Activated T-cell treated with anti-CD3 and anti-CD28 coated beads, Interleukin-2, amount 50 U/mL, for 72 hours (primary cell): ENCODE measurements at regions not wholly inside any gene's neighbourhood (a gene's known extent, or its start where the extent isn't known, plus 50 kb on each side); places are given as distances from the start of the nearest gene placed in this dataset.
"Not testable (repeated sequence)": the region's sequence is repeated elsewhere in the genome, so short reads cannot be mapped to it uniquely, and the experiment has no call there.

ENCODE experiments used
- ATAC-seq, 2 donors: fragments of 150-1000 bp; cut with Tn5 transposase; replicated peaks in 1 of 2; 2 replicates each; pipeline ENCODE4 v1.10.0; 2021; ENCODE audit warnings: moderate library complexity in 2 of 2, mild to moderate bottlenecking in 1 of 2
- DNase-seq, 2 donors: peaks; one replicate each; pipeline ENCODE4 v3.0.0; 2021 to 2022; ENCODE audit warnings: mixed read lengths in 1 of 2
- H3K27ac Mint-ChIP-seq: one replicate; pipeline ENCODE4 v1.8.0; 2022; ENCODE audit warnings: mild to moderate bottlenecking, moderate library complexity, mixed read lengths
- H3K27me3 Mint-ChIP-seq: one replicate; pipeline ENCODE4 v1.8.0; 2022; ENCODE audit warnings: low read depth, mixed read lengths
- H3K36me3 Mint-ChIP-seq, 2 donors: one replicate each; pipeline ENCODE4 v1.8.0; 2022; ENCODE audit warnings: mixed read lengths in 2 of 2, mild to moderate bottlenecking in 1 of 2; ENCODE audit not compliant: insufficient read depth in 2 of 2
- H3K4me1 Mint-ChIP-seq: one replicate; pipeline ENCODE4 v1.8.0; 2022; ENCODE audit warnings: low read depth, mixed read lengths
- H3K4me3 Mint-ChIP-seq, 2 donors: one replicate each; pipeline ENCODE4 v1.8.0; 2022; ENCODE audit warnings: mild to moderate bottlenecking in 2 of 2, mixed read lengths in 2 of 2, moderate library complexity in 2 of 2
- H3K9me3 Mint-ChIP-seq, 2 donors: one replicate each; pipeline ENCODE4 v1.8.0; 2022; ENCODE audit warnings: mixed read lengths in 2 of 2

GRCh38 chr13:21913010-21913409 lies 242.1 kb downstream of the FGF9 start:
- H3K4me1 Mint-ChIP-seq, result no peaks in the 10 kb centered on the region
- peaks cover 0 to 2% of the 10 kb centered on the region in 2 donors for H3K9me3 Mint-ChIP-seq
- H3K27ac Mint-ChIP-seq, result no peak overlapping the region
- ATAC-seq (peak in 1 of 2 donors; percentile 25), DNase-seq (peak; percentile 2 to 20)
- H3K36me3 Mint-ChIP-seq, result no peaks in the 10 kb centered on the region
- H3K27me3 Mint-ChIP-seq, result no peaks in the 10 kb centered on the region
- no peak overlapping the region for H3K4me3 Mint-ChIP-seq

DNA sequence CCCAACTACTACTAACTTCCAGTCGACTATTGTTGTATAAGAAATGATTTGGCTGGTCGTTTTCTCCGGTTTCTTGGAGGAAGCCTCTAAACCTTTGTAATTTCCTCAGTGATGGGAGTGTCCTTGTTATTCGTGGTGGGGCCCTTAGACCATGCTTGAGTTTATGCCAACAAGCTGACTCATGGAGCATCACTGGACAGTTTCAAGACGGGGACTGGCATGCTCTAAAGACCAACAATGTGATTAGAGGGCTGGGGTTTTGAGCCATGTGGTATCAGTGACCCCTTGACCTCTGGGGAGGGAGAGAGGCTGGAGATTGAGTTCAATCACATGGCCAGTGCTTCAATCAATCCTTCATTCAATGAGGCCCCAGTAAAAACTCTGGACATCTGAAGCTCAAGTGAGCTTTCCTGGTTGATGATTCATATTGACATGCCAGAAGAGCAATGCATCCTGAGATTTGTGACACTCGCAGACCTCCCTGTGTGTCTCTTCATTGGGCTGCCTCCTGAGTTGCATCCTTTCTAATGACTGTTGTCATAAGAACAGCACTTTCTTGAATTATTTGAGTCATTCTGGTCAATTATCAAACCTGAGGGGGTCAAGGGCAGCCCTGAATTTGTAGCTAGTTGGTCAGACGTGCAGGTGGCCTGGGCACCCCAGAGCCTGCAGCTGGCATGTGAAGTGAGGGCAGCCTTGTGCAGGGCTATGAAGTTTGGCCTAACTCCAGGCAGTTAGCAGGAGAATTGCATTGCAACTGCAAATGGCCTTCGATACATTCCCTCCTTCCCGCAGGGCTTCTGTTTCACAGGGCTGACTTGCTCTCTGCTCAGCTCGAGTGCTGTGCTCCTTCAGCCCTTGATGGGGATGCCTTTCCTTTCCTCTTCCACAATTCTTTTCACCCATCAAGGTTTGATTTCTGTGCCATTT lies 246.5 kb downstream of the FGF9 start:
- H3K27me3 Mint-ChIP-seq, result no peaks in the 10 kb centered on the region
- peaks cover 0 to 2% of the 10 kb centered on the region in 2 donors for H3K9me3 Mint-ChIP-seq
- H3K36me3 Mint-ChIP-seq, result no peaks in the 10 kb centered on the region
- H3K4me3 Mint-ChIP-seq, result no peak overlapping the region
- ATAC-seq, result no peak
- no peak overlapping the region for H3K27ac Mint-ChIP-seq
- DNase-seq, result no peak
- no peaks in the 10 kb centered on the region for H3K4me1 Mint-ChIP-seq

DNA sequence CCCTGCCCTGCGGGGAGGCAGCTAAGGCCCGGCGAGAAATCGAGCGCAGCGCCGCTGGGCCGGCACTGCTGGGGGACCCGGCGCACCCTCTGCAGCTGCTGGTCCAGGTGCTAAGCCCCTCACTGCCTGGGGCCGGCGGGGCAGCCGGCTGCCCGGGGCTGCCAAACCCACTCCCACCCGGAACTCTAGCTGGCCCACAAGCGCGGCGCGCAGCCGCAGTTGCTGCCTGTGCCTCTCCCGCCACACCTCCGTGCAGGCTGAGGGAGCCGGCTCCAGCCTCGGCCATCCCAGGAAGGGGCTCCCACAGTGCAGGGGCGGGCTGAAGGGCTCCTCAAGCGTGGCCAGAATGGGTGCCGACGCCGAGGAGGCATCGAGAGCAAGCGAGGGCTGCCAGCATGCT lies 249.9 kb downstream of the FGF9 start:
- ATAC-seq, H3K27me3 Mint-ChIP-seq, H3K4me3 Mint-ChIP-seq, H3K36me3 Mint-ChIP-seq, H3K9me3 Mint-ChIP-seq, H3K27ac Mint-ChIP-seq, H3K4me1 Mint-ChIP-seq, DNase-seq: not testable (repeated sequence)

DNA sequence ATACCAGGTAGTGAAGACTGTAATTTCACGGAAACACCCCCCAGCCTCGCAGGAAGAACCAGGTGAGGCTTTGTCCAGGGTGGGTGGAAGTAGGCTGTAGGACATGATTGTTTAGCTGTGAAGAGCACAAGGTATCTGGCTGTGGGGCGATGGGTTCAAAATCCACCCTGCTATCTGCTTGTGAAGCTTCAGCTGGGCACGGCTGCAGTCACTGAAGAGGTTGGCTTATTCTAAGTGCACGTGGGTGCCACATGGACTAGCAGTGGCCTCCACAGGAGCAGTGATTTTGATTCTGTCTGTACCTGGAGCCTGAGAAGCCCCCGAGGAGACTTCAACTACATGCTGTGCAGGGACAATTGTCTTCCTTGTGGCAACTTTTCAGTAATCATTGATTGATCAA lies 254.1 kb downstream of the FGF9 start:
- H3K27ac Mint-ChIP-seq, result no peak overlapping the region
- no peak for DNase-seq

DNA sequence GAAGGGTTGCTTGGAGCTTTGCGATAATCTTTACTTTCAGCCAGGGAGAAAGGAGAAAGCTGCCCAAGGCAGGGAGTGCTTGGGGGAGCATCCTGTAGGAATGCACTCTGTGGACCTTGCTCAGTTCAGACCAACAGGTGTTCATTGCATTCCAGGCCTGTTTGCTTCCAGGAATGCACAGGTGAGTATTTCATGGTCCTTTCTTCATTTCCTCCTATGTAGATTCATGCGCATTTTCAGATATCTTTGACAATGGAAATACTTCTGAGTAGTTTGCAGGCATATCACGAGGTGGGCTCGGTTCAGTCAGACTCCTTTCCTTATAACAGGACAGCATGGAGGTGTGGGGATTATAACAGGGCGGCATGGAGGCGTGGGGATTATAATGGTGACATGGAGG lies 254.8 kb downstream of the FGF9 start:
- Mint-ChIP-seq H3K27ac (no peak overlapping the region), H3K4me3 (no peak overlapping the region), H3K27me3 (no peaks in the 10 kb centered on the region), H3K36me3 (no peaks in the 10 kb centered on the region), H3K9me3 (peaks cover 0 to 1% of the 10 kb centered on the region in 2 donors), H3K4me1 (no peaks in the 10 kb centered on the region)
- DNase-seq, result no peak
- ATAC-seq, result no peak

More for the DNA sequence above, 254.1 kb downstream of the FGF9 start:
- H3K4me1 Mint-ChIP-seq, result no peaks in the 10 kb centered on the region
- no peak for ATAC-seq
- H3K4me3 Mint-ChIP-seq, result no peak overlapping the region
- peaks cover 0 to 1% of the 10 kb centered on the region in 2 donors for H3K9me3 Mint-ChIP-seq
- no peaks in the 10 kb centered on the region for H3K36me3 Mint-ChIP-seq
- H3K27me3 Mint-ChIP-seq, result no peaks in the 10 kb centered on the region

DNA sequence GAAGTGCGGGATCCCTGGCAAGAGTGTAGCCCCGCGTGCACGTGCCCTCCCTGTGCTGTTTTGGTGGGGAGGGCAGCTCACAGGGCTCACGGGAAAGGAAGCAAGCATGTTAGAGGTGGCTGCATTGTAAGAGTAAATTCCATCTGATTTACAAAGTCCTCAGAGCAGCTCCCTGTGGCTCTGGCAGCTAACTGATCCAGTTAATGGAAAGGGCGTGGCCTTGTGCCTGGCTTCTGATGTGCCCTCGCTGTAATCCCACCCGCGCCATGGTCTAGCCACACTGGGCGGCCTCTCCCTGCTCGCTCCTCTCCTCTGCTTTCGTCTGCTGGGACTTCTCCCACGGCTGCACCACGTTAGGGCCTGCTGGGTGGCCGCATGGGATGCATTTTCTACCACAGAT lies 258.5 kb downstream of the FGF9 start:
- ATAC-seq, result no peak
- no peaks in the 10 kb centered on the region for H3K27me3 Mint-ChIP-seq
- H3K4me1 Mint-ChIP-seq, result no peaks in the 10 kb centered on the region
- H3K36me3 Mint-ChIP-seq, result no peaks in the 10 kb centered on the region
- H3K9me3 Mint-ChIP-seq, result peaks cover 0 to 1% of the 10 kb centered on the region in 2 donors
- no peak overlapping the region for H3K27ac Mint-ChIP-seq
- no peak for DNase-seq
- H3K4me3 Mint-ChIP-seq, result no peak overlapping the region

DNA sequence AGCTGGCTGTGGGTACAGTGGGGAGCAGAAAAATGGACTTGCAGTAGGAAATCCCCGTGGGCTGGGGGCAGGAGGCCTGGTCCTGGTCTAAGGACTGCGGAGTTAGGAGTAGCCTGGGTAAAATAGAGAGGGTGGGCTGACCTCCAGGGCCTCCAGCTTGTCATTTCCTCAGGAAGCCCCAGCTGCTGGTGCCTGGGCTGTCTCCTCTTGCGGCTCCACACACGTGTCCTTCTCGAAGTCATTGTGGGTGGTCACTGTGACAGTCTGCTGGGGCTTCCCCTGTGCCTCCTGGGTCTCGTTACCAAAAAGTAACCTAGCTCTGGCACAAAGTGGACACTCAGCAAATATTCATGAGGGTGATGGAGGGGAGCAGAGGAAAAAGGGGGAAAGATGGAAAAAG lies 259.7 kb downstream of the FGF9 start:
- DNase-seq (no peak), ATAC-seq (no peak)
- Mint-ChIP-seq H3K4me3 (no peak overlapping the region), H3K9me3 (peaks cover 0 to 1% of the 10 kb centered on the region in 2 donors), H3K27me3 (no peaks in the 10 kb centered on the region), H3K27ac (no peak overlapping the region), H3K4me1 (no peaks in the 10 kb centered on the region), H3K36me3 (no peaks in the 10 kb centered on the region)

GRCh38 chr13:21932578-21932977 lies 261.7 kb downstream of the FGF9 start:
- Mint-ChIP-seq H3K4me3 (no peak overlapping the region), H3K36me3 (no peaks in the 10 kb centered on the region), H3K27ac (no peak overlapping the region), H3K27me3 (no peaks in the 10 kb centered on the region), H3K9me3 (peaks cover 0 to 1% of the 10 kb centered on the region in 2 donors), H3K4me1 (no peaks in the 10 kb centered on the region)
- ATAC-seq (no peak), DNase-seq (no peak)

DNA sequence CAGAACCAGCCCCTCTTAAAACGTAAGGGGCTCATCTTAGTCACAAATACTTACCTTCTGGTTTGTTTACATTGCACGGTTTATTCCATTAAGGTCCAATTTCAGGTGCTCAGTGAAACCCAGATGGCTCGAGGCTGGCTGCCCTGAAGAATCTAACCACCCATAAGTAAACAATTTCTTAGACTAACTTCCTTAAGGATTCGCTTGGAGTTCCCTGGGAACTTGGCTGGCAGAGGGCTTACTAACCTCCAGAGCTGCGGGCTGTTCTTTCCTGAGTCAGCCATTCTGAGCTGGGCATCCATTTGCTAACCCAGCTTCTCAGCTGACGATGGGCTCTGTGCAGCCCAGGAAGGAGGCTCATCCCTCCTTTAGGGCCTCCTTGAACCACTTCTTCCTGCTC lies 262.1 kb downstream of the FGF9 start:
- DNase-seq (no peak), ATAC-seq (no peak)
- H3K27me3 Mint-ChIP-seq, result no peaks in the 10 kb centered on the region
- peaks cover 0 to under 1% of the 10 kb centered on the region in 2 donors for H3K9me3 Mint-ChIP-seq
- no peak overlapping the region for H3K27ac Mint-ChIP-seq
- H3K4me3 Mint-ChIP-seq, result no peak overlapping the region
- no peaks in the 10 kb centered on the region for H3K4me1 Mint-ChIP-seq
- H3K36me3 Mint-ChIP-seq, result no peaks in the 10 kb centered on the region

GRCh38 chr13:21934284-21934683 lies 263.4 kb downstream of the FGF9 start:
- Mint-ChIP-seq H3K27me3 (no peaks in the 10 kb centered on the region), H3K4me3 (no peak overlapping the region)
- ATAC-seq, result no peak

DNA sequence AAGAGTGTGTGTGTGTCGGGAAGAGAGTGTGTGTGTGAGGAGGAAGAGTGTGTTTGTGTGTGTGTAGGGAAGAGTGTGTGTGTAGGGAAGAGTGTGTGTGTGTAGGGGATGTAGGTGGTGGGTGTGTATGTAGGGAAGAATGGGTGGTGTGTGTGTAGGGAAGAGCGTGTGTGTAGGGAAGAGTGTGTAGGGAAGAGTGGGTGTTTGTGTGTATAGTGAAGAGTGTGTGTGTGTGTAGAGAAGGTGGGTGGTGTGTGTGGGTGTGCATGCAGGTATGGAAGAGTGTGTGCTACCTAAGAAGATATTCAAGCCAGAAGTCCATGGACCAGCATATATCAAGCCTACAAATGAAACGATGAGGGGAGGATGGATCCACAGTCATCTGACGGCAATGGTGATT lies 265.8 kb downstream of the FGF9 start:
- Mint-ChIP-seq H3K9me3 (no peaks in the 10 kb centered on the region), H3K4me3 (no peak overlapping the region), H3K27ac (no peak overlapping the region), H3K36me3 (no peaks in the 10 kb centered on the region), H3K4me1 (no peaks in the 10 kb centered on the region), H3K27me3 (no peaks in the 10 kb centered on the region)
- DNase-seq (no peak), ATAC-seq (no peak)

More at GRCh38 chr13:21934284-21934683, 263.4 kb downstream of the FGF9 start:
- no peaks in the 10 kb centered on the region for H3K4me1 Mint-ChIP-seq
- DNase-seq, result no peak
- H3K36me3 Mint-ChIP-seq, result no peaks in the 10 kb centered on the region
- no peaks in the 10 kb centered on the region for H3K9me3 Mint-ChIP-seq
- no peak overlapping the region for H3K27ac Mint-ChIP-seq

GRCh38 chr13:21938168-21938567 lies 267.3 kb downstream of the FGF9 start:
- Mint-ChIP-seq H3K27me3 (no peaks in the 10 kb centered on the region), H3K9me3 (peaks cover 0 to 2% of the 10 kb centered on the region in 2 donors), H3K36me3 (peaks cover 0 to 4% of the 10 kb centered on the region in 2 donors), H3K4me1 (no peaks in the 10 kb centered on the region), H3K4me3 (no peak overlapping the region), H3K27ac (no peak overlapping the region)
- DNase-seq, result no peak
- no peak for ATAC-seq

DNA sequence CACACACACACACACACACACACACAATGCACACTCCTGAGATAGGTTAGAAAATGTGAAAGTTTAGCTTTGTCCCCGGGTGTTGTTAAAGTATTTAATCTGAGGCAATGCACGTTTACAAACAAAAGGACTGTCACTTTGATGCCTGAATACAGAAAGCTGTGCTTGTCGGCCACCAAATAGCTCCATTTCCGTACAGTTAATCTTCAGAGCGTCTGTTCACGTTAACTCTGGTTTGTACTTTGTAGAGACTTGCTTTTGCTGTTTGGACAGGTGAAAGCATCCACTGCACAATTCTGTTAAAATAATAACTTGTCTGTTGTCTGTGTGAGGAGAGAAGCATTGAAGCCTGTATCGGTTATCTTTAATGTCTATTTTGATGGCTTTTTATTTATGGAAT lies 267.8 kb downstream of the FGF9 start:
- Mint-ChIP-seq H3K27ac (no peak overlapping the region), H3K36me3 (peaks cover 0 to 5% of the 10 kb centered on the region in 2 donors), H3K9me3 (peaks cover 0 to 2% of the 10 kb centered on the region in 2 donors), H3K27me3 (no peaks in the 10 kb centered on the region), H3K4me3 (no peak overlapping the region), H3K4me1 (no peaks in the 10 kb centered on the region)
- DNase-seq, result no peak
- no peak for ATAC-seq

DNA sequence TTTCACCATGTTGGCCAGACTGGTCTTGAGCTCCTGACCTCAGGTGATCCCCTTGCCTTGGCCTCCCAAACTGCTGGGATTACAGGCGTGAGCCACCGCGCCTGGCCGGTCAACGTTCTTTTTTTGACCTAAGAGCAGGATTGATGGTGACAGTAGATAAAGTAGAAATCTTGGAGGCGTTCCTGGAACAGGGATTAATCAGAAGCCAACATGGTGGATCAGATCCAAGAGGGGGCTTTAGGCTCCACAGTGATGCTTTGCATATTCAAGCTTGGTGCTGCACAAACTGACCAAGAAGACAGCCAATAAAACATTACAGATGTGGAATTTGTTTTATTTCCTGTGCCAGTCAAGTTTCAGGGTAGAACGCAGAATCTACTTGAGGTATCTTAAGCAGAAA lies 271.2 kb downstream of the FGF9 start:
- Mint-ChIP-seq H3K4me1 (no peaks in the 10 kb centered on the region), H3K27ac (no peak overlapping the region), H3K36me3 (peaks cover 5 to 18% of the 10 kb centered on the region in 2 donors), H3K4me3 (no peak overlapping the region), H3K27me3 (no peaks in the 10 kb centered on the region), H3K9me3 (peaks cover 3 to 14% of the 10 kb centered on the region in 2 donors)
- DNase-seq, result no peak
- no peak for ATAC-seq
